Lower lobe of right lung (tissue), 2 donors: ENCODE measurements at regions not wholly inside any gene's neighbourhood (a gene's known extent, or its start where the extent isn't known, plus 50 kb on each side); places are given as distances from the start of the nearest gene placed in this dataset.

Experiments
- ATAC-seq, 2 donors: fragments of 200-7000 bp; cut with Tn5 transposase; one replicate each; pipeline ENCODE4 v1.9.1; 2020 to 2022; ENCODE audit warnings: mild to moderate bottlenecking in 2 of 2, moderate library complexity in 2 of 2
- DNase-seq: peaks from one replicate; pipeline ENCODE4 v3.0.0-alpha.2; 2020
- H3K27ac ChIP-seq: fragments of 200-600 bp; one replicate; pipeline ENCODE4 v1.8.0; 2022
- H3K27me3 ChIP-seq: fragments of 200-600 bp; one replicate; pipeline ENCODE4 v1.8.0; 2022; ENCODE audit warnings: low read depth
- H3K36me3 ChIP-seq: fragments of 200-600 bp; one replicate; pipeline ENCODE4 v1.8.0; 2022; ENCODE audit warnings: mild to moderate bottlenecking
- H3K4me1 ChIP-seq: fragments of 200-600 bp; one replicate; pipeline ENCODE4 v1.8.0; 2022
- H3K4me3 ChIP-seq: fragments of 200-600 bp; one replicate; pipeline ENCODE4 v1.8.0; 2022; ENCODE audit warnings: mild to moderate bottlenecking
- H3K9me3 ChIP-seq: fragments of 200-600 bp; one replicate; pipeline ENCODE4 v1.8.0; 2022
- intact Hi-C: fragments of 100-400 bp; cut with DNase I; formaldehyde crosslinking; loops from one replicate; pipeline ENCODE4 v1.11.0; 2022
- TF ChIP-seq, protein P1 (sequence below): fragments of 200-600 bp; IDR thresholded peaks from one replicate; pipeline ENCODE4 v1.8.0; 2022; ENCODE audit warnings: antibody characterized with exemption, mild to moderate bottlenecking
- donor health status: DM: no; HTN: yes; CAD: no; lungs with severe emphysema.

DNA sequence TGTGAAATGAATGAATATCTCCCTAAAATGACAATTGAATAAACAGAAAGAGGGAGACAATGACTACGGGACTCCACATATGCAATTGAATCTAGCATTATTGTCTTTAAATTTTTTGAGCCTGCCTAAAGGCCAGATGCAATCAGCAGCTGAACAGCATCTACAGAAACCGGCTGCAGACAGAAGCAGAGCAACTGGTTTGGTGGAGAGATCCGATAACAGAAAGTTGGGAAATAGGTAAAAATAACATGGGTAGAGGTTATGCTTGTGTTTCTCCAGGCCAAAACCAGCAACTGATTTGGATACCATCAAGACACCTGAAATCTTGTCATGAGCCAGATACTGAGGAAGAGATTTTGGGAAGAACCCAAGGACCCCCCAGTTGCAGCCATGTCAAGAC, 146.6 kb downstream of the ZNF33B start:
- TF ChIP-seq, protein P1, sequence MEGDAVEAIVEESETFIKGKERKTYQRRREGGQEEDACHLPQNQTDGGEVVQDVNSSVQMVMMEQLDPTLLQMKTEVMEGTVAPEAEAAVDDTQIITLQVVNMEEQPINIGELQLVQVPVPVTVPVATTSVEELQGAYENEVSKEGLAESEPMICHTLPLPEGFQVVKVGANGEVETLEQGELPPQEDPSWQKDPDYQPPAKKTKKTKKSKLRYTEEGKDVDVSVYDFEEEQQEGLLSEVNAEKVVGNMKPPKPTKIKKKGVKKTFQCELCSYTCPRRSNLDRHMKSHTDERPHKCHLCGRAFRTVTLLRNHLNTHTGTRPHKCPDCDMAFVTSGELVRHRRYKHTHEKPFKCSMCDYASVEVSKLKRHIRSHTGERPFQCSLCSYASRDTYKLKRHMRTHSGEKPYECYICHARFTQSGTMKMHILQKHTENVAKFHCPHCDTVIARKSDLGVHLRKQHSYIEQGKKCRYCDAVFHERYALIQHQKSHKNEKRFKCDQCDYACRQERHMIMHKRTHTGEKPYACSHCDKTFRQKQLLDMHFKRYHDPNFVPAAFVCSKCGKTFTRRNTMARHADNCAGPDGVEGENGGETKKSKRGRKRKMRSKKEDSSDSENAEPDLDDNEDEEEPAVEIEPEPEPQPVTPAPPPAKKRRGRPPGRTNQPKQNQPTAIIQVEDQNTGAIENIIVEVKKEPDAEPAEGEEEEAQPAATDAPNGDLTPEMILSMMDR = no peak
- no peak for DNase-seq

DNA sequence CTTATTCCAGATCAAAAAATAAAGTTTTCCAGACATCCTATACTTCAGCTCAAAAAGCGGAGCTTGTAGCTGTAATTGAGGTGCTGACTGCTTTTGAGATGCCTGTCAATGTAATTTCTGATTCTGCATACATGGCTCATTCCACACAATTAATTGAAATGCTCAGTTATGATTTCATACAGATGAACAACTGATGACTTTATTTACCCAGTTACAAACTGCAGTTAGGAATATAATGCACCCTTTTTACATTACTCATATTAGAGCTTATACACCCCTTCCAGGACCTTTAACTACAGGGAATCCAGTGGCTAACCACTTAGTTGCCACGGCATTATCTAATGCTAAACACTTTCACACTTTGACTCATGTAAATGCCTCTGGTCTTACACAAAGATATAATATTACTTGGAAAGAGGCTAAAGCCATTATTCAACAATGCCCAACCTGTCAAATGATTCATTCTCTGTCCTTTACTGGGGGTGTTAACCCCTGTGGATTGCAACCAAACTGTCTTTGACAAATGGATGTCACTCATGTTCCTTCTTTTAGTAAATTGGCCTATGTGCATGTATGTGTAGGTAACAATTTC, 147.3 kb downstream of the ZNF33B start:
- intact Hi-C loops = no loop called here
- H3K27ac ChIP-seq = no peak overlapping the region
- H3K4me1 ChIP-seq = no peaks in the 10 kb centered on the region
- TF ChIP-seq, protein P1 = no peak
- H3K36me3 ChIP-seq = no peaks in the 10 kb centered on the region
- peaks cover 7% of the 10 kb centered on the region for H3K9me3 ChIP-seq
- H3K4me3 ChIP-seq = no peak overlapping the region
- DNase-seq = no peak
- ATAC-seq = no peak
- no peaks in the 10 kb centered on the region for H3K27me3 ChIP-seq

More for the DNA sequence above, 146.6 kb downstream of the ZNF33B start:
- no peak for ATAC-seq
- Histone ChIP-seq H3K9me3 (peaks cover 5% of the 10 kb centered on the region), H3K27ac (no peak overlapping the region), H3K36me3 (no peaks in the 10 kb centered on the region), H3K4me3 (no peak overlapping the region), H3K4me1 (no peaks in the 10 kb centered on the region), H3K27me3 (no peaks in the 10 kb centered on the region)
- intact Hi-C loops = no loop called here

DNA sequence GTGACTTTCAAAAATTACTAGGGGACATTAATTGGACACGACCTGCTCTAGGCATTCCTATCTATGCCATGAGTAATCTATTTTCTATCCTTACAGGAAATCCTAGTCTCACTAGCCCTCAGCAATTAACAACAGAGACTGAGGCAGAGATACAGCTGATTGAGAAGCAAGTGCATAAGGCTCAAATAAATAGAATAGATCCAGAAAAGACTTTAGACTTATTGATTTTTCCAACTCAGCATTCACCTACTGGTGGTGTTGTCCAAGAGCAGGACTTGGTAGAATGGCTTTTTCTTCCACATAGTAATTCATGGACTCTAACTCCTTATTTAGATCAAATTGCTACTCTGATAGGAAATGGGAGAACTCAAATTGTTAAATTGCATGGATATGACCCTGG, 148.0 kb downstream of the ZNF33B start:
- Histone ChIP-seq H3K27me3 (no peaks in the 10 kb centered on the region), H3K27ac (no peak overlapping the region), H3K4me1 (no peaks in the 10 kb centered on the region), H3K36me3 (no peaks in the 10 kb centered on the region), H3K9me3 (peaks cover 7% of the 10 kb centered on the region), H3K4me3 (no peak overlapping the region)
- no peak for ATAC-seq
- intact Hi-C loops = no loop called here
- TF ChIP-seq, protein P1 = no peak
- DNase-seq = no peak

DNA sequence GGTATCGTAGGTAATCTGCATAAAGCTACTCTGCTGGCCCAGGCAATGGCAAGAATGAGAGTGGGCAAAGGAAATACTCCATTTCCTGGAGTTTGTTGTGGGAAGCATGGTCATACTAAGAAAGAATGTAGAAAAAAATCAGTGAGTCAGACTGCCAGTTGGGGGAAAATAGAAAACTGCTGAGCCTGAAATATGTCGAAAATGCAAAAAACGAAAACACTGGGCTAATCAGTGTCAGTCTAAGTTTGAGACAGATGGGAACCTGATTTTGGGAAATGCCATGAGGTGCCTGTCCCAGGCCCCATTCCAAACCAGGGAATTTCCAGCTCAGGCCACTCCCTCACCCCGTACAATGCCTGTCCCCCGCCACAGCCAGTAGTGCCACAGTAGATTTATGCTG, 150.0 kb downstream of the ZNF33B start:
- Histone ChIP-seq H3K27me3 (no peaks in the 10 kb centered on the region), H3K36me3 (no peaks in the 10 kb centered on the region), H3K4me1 (no peaks in the 10 kb centered on the region), H3K9me3 (peaks cover 7% of the 10 kb centered on the region), H3K27ac (peak overlapping the region; percentile 41), H3K4me3 (no peak overlapping the region)
- TF ChIP-seq, protein P1 = no peak
- ATAC-seq (no peak), DNase-seq (no peak)
- intact Hi-C loops = no loop called here

DNA sequence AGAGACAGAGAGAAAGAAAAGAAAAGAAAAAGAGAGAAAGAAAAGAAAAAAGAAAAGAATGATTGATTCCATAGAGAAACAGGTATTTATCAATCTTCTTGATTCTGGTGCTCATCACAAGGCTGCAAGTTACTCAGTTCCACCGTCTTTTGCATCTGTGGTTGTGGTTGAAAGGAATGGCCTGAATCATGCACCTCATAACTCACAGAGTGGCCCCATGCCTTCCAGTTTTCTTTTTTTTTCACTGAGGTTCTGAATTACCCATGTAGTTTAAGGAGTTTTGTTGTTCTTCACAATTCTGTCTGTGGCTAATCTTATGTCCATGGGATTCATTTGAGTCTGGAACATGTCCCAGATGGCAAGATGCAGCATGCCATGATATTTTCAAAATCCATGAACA, 156.0 kb downstream of the ZNF33B start:
- no peak for ATAC-seq
- TF ChIP-seq, protein P1 = no peak
- Histone ChIP-seq H3K27ac (no peak overlapping the region), H3K4me1 (no peaks in the 10 kb centered on the region), H3K36me3 (no peaks in the 10 kb centered on the region), H3K9me3 (peaks cover 7% of the 10 kb centered on the region), H3K4me3 (no peak overlapping the region), H3K27me3 (no peaks in the 10 kb centered on the region)
- intact Hi-C loops = no loop called here
- no peak for DNase-seq

DNA sequence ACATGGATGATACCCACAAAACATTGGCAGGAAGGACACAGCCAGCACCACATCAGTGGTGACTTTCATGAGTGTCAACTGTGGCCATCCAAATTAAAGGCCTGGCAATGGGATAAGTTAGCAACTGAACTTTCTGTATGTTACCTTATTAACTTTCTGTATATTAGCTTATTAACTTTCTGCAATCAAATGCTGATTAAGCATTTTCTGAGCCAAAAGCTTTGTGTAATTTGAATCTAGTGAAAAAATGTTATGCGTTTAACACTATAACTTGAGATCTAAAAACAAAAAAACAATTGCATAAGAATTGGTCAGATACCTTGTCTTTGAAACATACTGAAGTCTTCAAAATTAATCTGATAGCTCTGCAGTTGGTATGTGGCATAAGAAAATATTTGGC, 159.3 kb downstream of the ZNF33B start:
- intact Hi-C loops = no loop called here
- DNase-seq (no peak), ATAC-seq (no peak)
- Histone ChIP-seq H3K4me3 (no peak overlapping the region), H3K36me3 (no peaks in the 10 kb centered on the region), H3K27me3 (peaks cover 8% of the 10 kb centered on the region), H3K9me3 (no peaks in the 10 kb centered on the region), H3K4me1 (peaks cover 3% of the 10 kb centered on the region), H3K27ac (no peak overlapping the region)
- TF ChIP-seq, protein P1 = no peak
